NCI-H748 (cell line): ENCODE measurements at regions not wholly inside any gene's neighbourhood (a gene's known extent, or its start where the extent isn't known, plus 50 kb on each side); places are given as distances from the start of the nearest gene placed in this dataset.

Experiments
- DNase-seq: peaks from one replicate; lab custom pipeline; 2025; ENCODE audit not compliant: unreplicated experiment; lab: John Stamatoyannopoulos, UW

DNA sequence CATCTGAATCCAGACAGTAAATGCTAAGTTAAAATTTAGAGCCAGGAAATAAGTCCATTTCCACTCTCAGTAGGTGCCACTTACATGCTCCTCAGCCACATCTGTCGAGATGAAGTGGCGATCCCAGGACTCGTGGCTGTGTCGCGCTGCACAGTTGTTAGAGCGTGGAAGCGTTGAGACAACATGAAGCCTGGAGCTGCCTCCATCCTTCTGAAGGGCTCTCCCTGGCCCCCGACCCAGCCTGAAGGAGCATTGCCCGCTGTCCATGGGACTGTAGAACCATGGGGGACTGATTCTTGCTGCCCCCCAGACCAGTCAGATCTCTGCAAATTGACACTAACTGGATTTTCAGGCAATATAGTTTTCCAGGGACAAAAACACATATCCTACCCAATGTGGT lies 58.9 kb downstream of the IRX1 start:
- DNase-seq: no peak

DNA sequence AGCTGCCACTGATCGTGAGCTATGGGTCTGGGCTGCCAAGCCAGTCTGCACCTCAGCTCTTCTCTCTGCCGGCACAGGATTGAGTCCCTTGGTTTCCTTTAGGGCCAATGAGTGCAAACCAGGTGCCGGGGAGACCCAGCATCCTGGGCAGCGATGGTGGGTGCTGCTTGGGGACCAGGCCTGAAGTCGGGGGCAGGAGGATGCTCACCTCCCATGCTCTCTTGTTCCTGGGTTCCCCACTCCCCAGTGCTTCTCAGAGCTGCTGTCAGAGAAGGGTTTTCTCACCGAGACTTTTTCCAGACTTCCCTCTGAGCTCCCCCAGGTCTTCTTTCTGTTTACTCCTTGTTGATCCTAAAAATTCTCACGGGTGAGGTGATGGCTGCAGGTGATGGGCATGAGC lies 61.2 kb downstream of the IRX1 start:
- DNase-seq: no peak

DNA sequence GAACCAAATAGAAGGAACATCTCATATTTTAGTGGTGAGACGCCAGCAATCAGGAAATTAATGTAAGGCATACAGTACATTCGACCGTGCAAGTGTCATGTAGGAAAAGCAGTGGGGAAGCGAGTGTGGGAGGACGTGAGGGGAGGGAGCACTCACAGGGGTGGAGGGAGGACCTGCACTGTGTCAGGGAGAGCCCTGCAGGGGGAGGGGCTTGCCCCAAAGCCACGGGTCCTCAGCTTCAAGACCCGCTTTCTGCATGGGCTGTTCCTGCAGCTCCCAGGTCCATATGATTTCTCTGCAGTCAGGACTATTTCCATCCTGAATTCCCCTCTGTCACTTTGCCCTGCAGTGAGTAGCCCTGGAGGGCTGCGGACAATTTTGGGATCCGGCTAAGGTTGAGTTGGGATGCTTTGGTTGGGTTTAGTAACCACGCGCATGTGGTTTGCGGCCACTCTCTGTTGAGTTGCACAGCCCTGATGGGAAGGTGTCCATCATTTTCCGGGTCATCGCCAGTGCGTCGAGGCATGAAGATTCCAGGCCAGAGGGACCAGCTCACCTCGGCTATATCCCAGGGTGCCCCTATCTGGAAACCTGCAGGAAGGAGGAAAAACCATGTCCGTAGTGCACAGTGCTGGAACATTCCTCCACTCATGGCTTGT lies 61.9 kb downstream of the IRX1 start:
- DNase-seq: no peak

DNA sequence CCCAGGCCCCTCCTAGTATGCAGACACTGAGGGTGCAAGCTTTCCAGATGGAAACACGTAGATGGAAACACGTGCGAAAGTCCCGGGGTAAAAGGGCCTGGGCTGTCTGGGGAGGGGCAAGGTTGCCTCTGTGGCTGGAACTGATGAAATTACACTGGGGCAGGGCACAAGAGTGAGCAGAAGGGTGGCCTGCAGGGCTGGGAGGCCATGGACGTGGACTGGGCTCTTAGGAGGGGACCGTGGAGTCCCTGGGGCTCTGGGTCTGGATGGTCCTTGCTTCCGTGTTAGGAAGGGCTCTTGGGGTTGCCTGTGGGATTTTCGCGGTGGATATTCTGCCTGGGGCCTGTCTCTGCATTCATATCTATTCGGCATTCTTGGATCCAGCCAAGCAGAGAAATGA lies 63.3 kb downstream of the IRX1 start:
- no peak for DNase-seq

DNA sequence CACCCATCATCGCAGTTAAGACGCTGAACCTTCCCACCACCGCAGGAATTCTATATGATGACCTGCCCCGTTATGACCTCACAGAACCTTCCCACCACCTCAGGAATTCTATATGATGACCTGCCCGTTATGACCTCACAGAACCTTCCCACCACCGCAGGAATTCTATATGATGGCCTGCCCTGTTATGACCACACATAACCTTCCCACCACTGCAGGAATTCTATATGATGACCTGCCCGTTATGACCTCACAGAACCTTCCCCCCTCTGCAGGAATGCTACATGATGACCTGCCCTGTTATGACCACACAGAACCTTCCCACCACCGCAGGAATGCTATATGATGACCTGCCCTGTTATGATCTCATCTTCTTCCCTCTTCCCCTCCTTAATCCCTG lies 64.3 kb downstream of the IRX1 start:
- DNase-seq: peak; percentile 39

DNA sequence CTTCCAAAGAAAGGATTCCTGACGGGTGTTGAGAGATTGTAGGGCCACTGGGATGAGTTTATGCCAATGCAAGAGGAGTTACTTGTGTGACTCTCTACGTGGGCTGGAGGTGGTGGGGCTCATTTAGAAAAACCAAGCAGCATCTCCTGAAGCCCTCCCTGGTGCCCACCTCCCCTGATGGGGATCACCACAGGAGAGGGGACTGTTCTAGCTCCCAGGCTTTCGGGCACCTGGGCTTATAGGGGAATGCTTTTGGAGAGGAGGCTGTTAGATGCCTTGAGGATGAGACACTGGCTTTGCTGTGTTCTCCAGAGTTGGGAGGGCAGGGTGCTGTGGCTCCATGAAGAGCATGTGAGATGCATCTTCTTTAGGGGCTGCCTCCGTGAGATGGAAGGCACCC lies 65.0 kb downstream of the IRX1 start:
- no peak for DNase-seq

DNA sequence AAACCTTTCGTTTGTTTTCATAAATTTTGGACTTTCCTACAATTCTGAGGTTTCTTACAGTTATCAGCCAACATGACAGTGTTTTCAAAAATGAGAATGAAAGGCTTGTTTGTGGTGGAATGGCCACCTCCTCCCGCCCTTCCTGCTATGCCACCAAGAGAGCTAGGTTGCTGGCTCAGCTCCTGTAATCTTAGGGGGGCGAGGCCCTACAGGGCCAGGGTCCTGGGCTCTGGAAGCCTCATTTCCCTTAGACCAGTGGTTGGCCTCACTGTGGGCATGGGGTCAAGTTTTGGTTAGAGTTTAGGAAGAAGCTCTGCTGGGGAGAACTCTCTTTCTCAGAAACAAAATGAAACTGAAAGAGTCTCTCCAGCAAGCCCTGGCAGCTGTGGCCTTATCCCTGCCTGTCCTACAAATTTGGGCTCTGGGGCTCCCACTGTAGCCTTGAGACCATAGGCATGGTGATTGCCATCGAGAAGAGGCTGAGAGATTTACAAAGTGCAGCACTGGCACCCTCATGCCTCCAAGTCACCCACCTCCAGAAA lies 66.2 kb downstream of the IRX1 start:
- DNase-seq: no peak

DNA sequence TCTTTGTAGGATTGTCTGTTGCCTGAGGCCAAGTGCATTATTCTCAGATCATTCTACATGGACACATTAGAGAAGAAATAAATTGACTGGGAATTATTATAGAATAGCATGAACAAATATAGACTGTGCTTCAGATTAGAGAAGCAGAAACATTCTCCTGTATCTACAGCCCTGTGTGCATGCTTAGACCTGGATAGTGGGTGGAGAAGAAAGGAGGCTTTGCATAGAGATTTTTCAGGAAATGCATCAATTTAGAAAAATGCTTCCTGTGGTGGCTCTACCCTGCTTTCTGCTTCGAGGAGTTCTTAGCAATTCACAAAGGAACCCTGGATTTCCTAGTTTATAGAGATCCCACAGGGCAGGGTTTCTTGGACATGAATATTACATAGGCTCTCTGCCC lies 66.7 kb downstream of the IRX1 start:
- DNase-seq: no peak

DNA sequence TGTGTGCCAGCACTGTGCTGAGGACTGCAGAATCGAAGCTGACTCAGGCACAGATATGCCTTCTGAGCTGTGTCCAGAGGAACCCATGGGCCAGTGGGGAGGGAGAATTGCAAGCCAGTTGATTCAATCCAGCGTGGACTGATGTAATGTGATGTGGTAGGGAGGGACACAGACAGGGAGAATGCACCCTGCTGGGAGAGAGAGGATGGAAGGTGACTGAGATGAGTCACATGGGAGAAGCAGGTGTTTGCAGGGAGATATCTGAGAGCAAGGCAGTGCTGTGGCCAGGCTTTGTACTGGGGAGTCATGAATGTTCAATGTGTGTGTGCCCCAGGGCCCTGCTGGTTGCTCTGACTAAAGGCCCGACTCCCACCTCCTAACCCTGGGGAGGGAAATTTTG lies 75.7 kb downstream of the IRX1 start:
- peak; percentile 26 for DNase-seq

DNA sequence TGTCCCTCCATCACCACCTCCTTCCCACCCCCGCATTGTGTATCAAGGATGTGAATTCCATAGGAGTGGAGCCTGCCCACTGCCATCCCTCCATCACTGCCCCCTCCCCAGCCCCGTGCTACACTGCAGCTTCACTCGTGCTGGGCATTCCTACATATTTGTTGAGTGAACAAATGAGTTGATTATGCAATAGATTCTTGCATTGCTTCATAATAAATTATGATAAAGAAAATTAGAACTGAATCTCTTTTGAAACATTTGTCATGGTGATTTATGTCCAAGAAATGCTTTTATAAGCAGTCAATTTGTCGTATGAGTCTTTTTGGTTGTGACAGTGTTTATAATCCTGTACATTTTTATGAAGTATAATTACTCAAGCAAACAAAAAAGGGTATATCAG lies 83.2 kb downstream of the IRX1 start:
- no peak for DNase-seq

DNA sequence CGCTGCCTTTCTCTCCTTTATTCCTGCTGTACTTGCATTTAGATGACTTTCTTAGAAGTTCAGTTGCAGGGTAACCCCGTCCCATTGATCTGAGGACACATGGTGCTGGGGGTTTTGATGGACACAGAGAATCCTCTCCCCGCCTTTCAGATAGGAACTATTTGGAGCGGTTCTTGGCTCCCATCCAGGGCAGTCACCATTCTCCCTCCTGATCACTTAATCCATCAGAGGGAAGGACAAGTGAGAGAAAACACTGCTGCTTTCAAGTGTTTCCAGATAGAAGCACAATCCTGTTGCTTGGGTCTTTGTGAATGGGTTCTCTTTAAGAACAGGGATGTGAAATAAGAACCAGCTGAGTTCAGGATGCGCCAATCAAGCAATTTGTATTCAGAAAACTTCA lies 85.2 kb downstream of the IRX1 start:
- peak; percentile 24 for DNase-seq

DNA sequence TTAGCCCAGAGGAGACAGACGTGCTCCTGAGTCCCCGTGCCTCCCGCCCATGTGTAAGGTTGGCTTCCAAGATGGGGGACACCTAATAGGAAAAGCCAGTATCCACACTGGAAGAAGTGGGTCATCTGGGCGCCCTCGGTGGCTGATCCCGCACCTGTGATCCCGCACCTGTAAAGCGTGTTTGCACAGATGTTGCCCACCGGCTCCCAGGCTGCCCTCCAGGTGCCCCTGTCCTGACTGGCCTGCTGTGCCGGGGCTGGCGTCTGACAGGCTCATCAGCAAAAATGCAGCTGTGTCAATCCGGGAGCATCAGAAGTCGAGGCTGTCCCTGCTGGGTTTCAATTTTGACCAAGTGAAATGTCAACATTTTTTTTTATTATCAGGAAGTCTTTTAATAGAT lies 88.5 kb downstream of the IRX1 start:
- peak; percentile 71 for DNase-seq

DNA sequence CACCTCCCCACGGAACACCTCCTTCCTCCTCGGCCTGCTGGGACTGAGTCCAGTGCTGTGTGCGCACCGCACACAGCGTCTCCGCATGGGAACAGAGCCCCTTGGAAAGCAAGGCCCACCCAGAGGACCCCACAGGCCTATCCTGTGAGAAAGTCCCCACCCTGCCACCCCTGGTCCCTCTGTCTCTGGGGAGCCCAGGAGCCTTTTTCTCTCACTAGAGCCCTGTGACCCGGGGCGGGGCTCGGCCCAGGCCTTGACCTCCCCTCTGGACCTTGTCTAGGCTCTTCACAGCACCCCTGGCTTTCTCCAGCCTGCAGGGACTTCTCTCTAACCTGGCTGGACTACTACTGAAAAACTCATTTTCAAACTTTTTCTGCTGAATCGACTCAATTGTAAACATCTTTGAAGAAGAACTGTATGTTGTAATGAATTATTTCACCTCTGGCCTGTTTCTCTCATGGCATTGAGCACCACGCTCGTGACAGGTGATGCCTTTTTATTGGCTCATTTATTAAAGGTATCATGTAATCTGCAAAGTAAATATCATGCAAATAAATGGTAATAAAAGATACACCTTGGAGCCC lies 89.2 kb downstream of the IRX1 start:
- DNase-seq: no peak

DNA sequence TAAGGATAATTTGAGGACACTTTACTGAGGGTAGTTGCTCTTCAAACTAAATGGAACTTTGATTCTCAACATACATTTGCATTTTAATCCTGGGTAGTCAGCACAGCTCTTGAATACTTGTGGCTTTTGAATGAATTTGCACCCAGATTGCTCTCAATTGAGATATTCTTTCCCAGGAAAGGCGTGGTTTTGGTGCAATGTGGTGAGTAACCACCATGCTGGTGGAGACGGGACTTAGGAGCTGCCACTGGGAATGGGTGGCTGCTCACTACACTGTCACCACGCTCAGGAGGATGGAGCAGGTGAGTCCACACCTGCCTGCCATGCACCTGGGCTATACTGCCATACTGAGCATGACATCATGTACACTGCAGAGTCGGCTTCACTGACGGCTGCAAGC lies 99.2 kb downstream of the IRX1 start:
- no peak for DNase-seq

DNA sequence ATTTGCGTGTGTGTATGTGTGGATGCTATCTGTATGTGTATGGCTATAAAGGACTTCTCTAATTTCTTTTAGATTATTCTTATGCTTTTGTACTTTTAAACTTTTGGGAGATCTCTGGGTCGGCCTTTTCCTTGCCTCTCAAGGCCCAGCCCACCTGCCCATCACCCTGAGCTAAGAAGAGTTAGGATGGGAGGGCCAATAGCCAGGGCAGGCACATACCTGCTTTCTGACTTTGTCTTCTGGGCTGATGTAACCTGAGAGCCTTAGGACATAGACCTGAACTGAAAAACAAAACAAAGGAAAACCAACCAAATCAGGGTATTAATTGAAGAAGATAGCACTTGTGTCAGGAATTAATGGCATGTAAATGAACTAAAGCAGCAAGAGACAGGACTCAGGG lies 100.2 kb downstream of the IRX1 start:
- no peak for DNase-seq

DNA sequence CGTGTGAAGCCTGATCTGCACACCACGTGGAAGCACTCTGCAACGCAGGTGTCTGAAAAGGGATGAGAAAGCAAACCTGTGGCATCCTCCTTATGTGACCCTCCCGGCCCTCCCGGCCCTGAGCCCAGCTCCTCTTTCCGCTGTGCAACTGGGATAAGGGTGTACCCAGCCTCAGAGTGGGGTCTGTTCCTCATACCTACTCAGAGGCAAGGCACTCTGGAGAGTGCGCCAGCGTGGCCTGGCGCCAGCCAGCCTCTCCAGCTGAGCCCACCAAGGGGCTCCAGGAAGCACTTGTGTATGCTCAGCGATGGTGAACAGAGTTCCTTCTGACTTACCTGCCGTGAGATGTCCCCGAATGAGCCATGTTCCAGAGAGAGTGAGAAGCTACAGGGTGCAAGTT lies 102.8 kb downstream of the IRX1 start:
- no peak for DNase-seq

DNA sequence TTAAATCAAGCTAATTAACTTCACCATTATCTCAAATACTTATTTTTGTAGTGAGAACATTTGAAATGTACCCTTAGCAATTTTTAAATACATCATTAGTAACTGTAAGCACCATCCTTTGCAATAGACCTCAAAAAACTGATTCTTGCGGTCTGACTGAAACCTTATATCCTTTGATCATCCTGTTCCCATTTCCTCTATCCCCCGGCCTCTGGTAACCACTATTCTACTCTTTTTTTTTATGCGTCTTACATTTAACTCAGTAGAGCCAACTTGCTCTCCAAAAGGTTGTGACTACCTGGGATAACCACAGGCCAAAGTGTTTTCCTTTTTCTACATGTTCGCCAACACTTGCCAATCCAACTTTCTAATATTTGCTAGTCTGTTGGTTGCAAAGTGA lies 106.1 kb downstream of the IRX1 start:
- no peak for DNase-seq

DNA sequence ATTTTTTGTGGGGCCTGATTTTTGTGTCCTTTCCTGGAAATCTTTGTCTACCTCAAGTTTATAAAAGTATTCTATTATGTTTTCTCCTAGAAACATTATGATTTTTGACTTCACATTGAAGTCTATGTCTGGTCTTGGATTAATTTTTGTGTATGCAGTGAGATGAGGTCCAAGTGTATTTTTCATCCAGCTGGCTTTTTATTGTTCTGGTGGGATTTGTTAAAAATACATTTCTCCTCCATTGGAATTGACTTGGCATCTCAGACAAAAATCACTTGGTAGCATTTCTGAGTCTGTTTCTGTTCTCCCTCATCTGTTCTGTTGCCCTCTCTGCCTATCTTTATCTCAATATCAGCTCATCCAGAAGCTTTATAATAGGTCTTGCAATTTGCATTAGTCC lies 109.0 kb downstream of the IRX1 start:
- DNase-seq: no peak

DNA sequence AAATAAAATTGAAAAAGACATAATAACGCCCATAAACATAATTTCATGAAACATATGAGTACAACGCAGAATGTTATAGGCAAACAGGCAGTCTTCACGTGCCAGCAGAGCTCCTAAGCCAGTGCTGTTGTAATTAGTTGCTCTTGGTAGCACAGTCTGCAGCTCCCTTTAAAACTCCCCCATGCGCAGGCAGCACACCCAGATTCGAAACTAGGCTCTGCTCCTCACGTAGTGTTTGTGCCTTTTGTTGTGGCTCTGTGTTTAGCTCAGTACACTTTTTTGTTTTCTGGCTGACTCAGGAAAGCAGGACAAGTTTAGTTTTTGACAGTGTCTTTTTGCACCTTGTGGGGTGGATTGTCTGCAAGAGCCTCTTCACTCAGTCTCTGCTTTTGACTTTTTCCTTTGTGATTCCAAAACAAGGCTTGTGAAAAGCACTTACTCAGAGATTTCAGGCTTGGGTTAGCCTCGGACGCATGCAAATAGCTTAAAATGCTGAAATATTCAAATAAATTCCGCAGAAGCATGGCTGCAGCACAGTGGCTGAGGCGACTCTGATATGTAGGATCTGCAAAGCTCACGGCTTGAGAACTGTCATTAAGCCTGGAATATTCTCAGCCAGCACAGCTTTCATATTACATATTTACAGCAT lies 113.6 kb downstream of the IRX1 start:
- no peak for DNase-seq

DNA sequence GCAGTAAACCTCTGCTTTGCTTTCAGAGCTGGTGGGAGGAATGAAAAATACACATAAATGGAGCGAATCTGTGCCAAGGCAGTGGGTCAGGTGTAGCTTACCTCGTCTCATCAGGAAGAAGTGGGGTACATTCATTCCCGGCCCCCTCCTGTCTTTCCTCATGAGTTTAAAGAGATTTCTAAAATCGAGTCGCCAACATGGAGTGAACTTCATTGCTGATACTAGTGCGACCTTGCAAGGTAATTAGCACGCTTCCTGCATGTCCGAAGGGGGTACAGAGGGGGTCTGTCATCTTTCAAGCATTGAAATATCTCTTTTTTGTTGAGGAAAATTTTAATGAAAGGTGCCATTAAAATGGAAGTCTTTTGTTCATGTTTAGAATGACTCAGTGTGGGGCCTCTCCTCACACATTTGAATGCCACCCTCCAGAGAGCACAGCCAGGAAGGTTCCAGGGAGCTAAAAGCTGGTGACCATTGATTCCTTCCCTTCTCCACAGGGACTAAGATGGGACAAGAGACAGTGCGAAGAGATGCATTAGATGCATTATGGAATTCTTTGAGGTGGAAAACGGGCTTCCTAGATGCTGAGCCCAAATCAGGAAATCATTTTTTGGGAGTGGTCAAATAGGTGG lies 114.2 kb downstream of the IRX1 start:
- DNase-seq: no peak

DNA sequence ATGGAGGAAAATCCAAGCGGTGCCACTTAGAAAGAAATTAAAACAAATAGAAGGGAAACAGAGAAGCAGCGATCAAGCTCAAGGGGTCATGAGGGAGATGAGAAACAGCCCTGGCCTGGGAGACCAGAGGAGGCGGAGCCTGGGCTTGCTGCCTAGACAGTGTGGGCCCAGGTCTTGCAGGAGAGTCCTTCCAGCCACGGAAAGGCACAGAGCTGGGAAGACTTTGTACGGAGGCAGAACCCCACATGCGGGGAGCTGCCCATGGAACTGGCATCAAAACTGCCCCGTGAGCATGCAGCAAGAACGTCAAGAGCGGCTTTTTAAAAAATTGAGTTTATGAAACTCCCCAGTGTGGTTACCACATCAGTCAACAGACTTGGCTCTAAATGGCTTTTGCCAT lies 119.4 kb downstream of the IRX1 start:
- DNase-seq: no peak

DNA sequence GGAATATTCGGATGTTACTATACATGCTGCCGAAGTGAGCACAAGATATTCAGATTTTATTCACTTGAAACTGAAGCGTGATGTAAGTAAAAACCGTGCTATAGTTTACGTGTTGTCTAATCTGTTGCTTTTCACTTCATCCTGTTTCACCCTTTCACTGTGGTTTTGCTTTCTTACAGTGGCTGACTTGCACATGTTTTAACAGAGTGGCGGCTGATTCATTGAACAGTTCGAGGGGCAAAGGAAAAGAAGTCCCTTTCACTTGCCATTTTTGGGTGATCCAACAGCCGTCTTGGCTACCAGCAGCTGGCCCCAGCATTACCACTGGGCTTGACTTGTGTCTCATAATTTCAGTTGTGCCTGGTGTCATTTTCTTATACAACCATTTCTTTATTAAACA lies 134.0 kb downstream of the IRX1 start:
- no peak for DNase-seq
